ENCODE measurements at regions not wholly inside any gene's neighbourhood (a gene's known extent, or its start where the extent isn't known, plus 50 kb on each side); places are given as distances from the start of the nearest gene placed in this dataset.

- ATAC-seq = no peak
- no TSS peak for BruUV-seq (replicated peaks)
- H3K27me3 ChIP-seq (ENCODE audit: control insufficient read depth in 1 of 2, insufficient read depth in 2 of 2, low read length in 2 of 2) = peaks cover 0 to 40% of the 10 kb centered on the region in 2 experiments; a peak in 2 of 5 replicates
- no peaks in the 10 kb centered on the region for H3K36me3 ChIP-seq (replicated peaks in 1 of 2; ENCODE audit: control insufficient read depth in 1 of 2, insufficient read depth in 2 of 2, low read length in 2 of 2)
- no peak for TF ChIP-seq ZBTB42 (CRISPR knock-in tag; IDR thresholded peaks at IDR 0.05)
- no peaks in the 10 kb centered on the region for H3K4me1 ChIP-seq (ENCODE audit: insufficient read depth, low read length)
- ChIA-PET CTCF (ENCODE audit: low intra/inter-chr PET ratio, low total read pairs) (no interaction called here), POLR2A (no interaction called here)
- no peak overlapping the region for H3K4me2 ChIP-seq (ENCODE audit: low read depth, low read length)
- DNase-seq (ENCODE audit: low spot score) = no peak
- 5% methylated on average over 7 of the region's 9 CpGs for WGBS (ENCODE audit: low lambda C conversion rate)
- in situ Hi-C loops (cut with HindIII; ENCODE audit: extremely low pct_ligation_motif_present, low pct_unique_long_range_greater_than_20kb) (no loop called here), intact Hi-C loops (cut with micrococcal nuclease; ENCODE audit: unreplicated experiment) (no loop called here)
- no peaks in the 10 kb centered on the region for H3K79me2 ChIP-seq (ENCODE audit: insufficient read depth, low read length)
- no peak overlapping the region for H3K4me3 ChIP-seq (replicated peaks in 1 of 3; ENCODE audit: insufficient read depth in 1 of 3, low read depth in 2 of 3, low read length in 3 of 3)
- H4K20me1 ChIP-seq (ENCODE audit: insufficient read depth, low read length) = no peaks in the 10 kb centered on the region
- FAIRE-seq = no peak
- no peak overlapping the region for H3K9ac ChIP-seq (ENCODE audit: insufficient read depth, low read depth, low read length)
- no peak overlapping the region for H3K27ac ChIP-seq (ENCODE audit: extremely low read length, insufficient read depth, low read length)
- no peaks in the 10 kb centered on the region for H3K9me3 ChIP-seq (ENCODE audit: low read length)
- H2AFZ ChIP-seq (ENCODE audit: low read length) = no peak overlapping the region
Measured at GRCh38 chr3:194941956-194942511, 256.4 kb downstream of the FAM43A start.

- intact Hi-C loops (cut with micrococcal nuclease; ENCODE audit: unreplicated experiment) = no loop called here
- Histone ChIP-seq H3K9me3 (ENCODE audit: low read length) (no peaks in the 10 kb centered on the region), H3K4me1 (ENCODE audit: insufficient read depth, low read length) (no peaks in the 10 kb centered on the region), H3K27ac (ENCODE audit: extremely low read length, insufficient read depth, low read length) (no peak overlapping the region), H4K20me1 (ENCODE audit: insufficient read depth, low read length) (no peaks in the 10 kb centered on the region), H3K4me2 (ENCODE audit: low read depth, low read length) (no peak overlapping the region), H3K9ac (ENCODE audit: insufficient read depth, low read depth, low read length) (no peak overlapping the region), H3K27me3 (ENCODE audit: control insufficient read depth in 1 of 2, insufficient read depth in 2 of 2, low read length in 2 of 2) (peaks cover 0 to 28% of the 10 kb centered on the region in 2 experiments; a peak in 2 of 5 replicates), H2AFZ (ENCODE audit: low read length) (no peak overlapping the region), H3K4me3 (replicated peaks in 1 of 3; ENCODE audit: insufficient read depth in 1 of 3, low read depth in 2 of 3, low read length in 3 of 3) (no peak overlapping the region), H3K36me3 (replicated peaks in 1 of 2; ENCODE audit: control insufficient read depth in 1 of 2, insufficient read depth in 2 of 2, low read length in 2 of 2) (no peaks in the 10 kb centered on the region), H3K79me2 (ENCODE audit: insufficient read depth, low read length) (no peaks in the 10 kb centered on the region)
- ChIA-PET CTCF (ENCODE audit: low intra/inter-chr PET ratio, low total read pairs) (no interaction called here), POLR2A (no interaction called here)
- no peak for ATAC-seq
- TF ChIP-seq ASH2L (IDR thresholded peaks at IDR 0.05; ENCODE audit: insufficient read length, low read depth, low read length) = no peak
- TF ChIP-seq TFE3 (CRISPR knock-in tag; IDR thresholded peaks at IDR 0.05) = no peak
- TF ChIP-seq ATF2 (CRISPR knock-in tag; IDR thresholded peaks at IDR 0.05) = no peak
- no peak for TF ChIP-seq ZNF18 (CRISPR knock-in tag; IDR thresholded peaks at IDR 0.05; ENCODE audit: insufficient replicate concordance)
- TF ChIP-seq LCORL (IDR thresholded peaks at IDR 0.05) = no peak
- no peak for TF ChIP-seq LCORL (CRISPR knock-in tag; IDR thresholded peaks at IDR 0.05)
- TF ChIP-seq MEIS1 (CRISPR knock-in tag; IDR thresholded peaks at IDR 0.05; ENCODE audit: borderline replicate concordance) = no peak
- no peak for TF ChIP-seq ZBTB44 (CRISPR knock-in tag; IDR thresholded peaks at IDR 0.05)
- TF ChIP-seq ZNF660 (CRISPR knock-in tag; IDR thresholded peaks at IDR 0.05; ENCODE audit: borderline replicate concordance, low read depth) = no peak
- no peak for TF ChIP-seq ZSCAN12 (CRISPR knock-in tag; IDR thresholded peaks at IDR 0.05)
- in situ Hi-C loops (cut with HindIII; ENCODE audit: extremely low pct_ligation_motif_present, low pct_unique_long_range_greater_than_20kb) = no loop called here
- WGBS (ENCODE audit: low lambda C conversion rate) = 68% methylated on average over 11 of the region's 11 CpGs
- DNase-seq (ENCODE audit: low spot score) = no peak
- FAIRE-seq = no peak
- BruUV-seq (replicated peaks) = no TSS peak
Measured at GRCh38 chr3:194944526-194944925, 258.8 kb downstream of the FAM43A start.
